GM06990 (cell line): ENCODE measurements at regions not wholly inside any gene's neighbourhood (a gene's known extent, or its start where the extent isn't known, plus 50 kb on each side); places are given as distances from the start of the nearest gene placed in this dataset.

Experiments used
- DNase-seq: peaks from one replicate; pipeline ENCODE4 v3.0.0-alpha.2; 2011; ENCODE audit not compliant: insufficient read length; ENCODE audit errors: extremely low read depth
- H3K27me3 ChIP-seq: replicated peaks from 2 replicates; pipeline ENCODE4 v1.6.0; 2011; ENCODE audit warnings: low read length; ENCODE audit not compliant: control insufficient read depth, insufficient read depth
- H3K36me3 ChIP-seq: 2 replicates; pipeline ENCODE4 v1.5.1; 2011; ENCODE audit warnings: low read length; ENCODE audit not compliant: control insufficient read depth, insufficient read depth
- H3K4me3 ChIP-seq: replicated peaks from 2 replicates; pipeline ENCODE4 v1.5.1; 2011; ENCODE audit warnings: low read depth, mild to moderate bottlenecking, control low read depth, low read length
- CTCF ChIP-seq: IDR thresholded peaks from 2 replicates; pipeline ENCODE4 v1.5.1; 2011; ENCODE audit warnings: low read length, control low read depth, mild to moderate bottlenecking, inconsistent platforms; ENCODE audit not compliant: insufficient read depth, poor library complexity, severe bottlenecking

GRCh38 chr3:73236867-73237266, 175.4 kb downstream of the EBLN2 start:
- no peak overlapping the region for H3K4me3 ChIP-seq
- DNase-seq = no peak
- TF ChIP-seq CTCF = no peak
- no peaks in the 10 kb centered on the region for H3K36me3 ChIP-seq
- peaks cover 1% of the 10 kb centered on the region for H3K27me3 ChIP-seq

GRCh38 chr3:73243740-73244139, 182.3 kb downstream of the EBLN2 start:
- Histone ChIP-seq H3K4me3 (no peak overlapping the region), H3K27me3 (no peaks in the 10 kb centered on the region; the same call in 1 of the 2 replicates), H3K36me3 (no peaks in the 10 kb centered on the region)
- no peak for DNase-seq
- no peak for TF ChIP-seq CTCF

GRCh38 chr3:73245459-73245858, 184.0 kb downstream of the EBLN2 start:
- H3K4me3 ChIP-seq = no peak overlapping the region
- no peak for TF ChIP-seq CTCF
- no peak for DNase-seq
- H3K27me3 ChIP-seq = no peaks in the 10 kb centered on the region; the same call in 1 of the 2 replicates
- no peaks in the 10 kb centered on the region for H3K36me3 ChIP-seq

- no peaks in the 10 kb centered on the region; the same call in 1 of the 2 replicates for H3K27me3 ChIP-seq
- no peak for DNase-seq
- no peaks in the 10 kb centered on the region for H3K36me3 ChIP-seq
- no peak overlapping the region for H3K4me3 ChIP-seq
- TF ChIP-seq CTCF = no peak
These were observed 187.6 kb downstream of the EBLN2 start for GRCh38 chr3:73249047-73249446.

- DNase-seq = no peak
- H3K4me3 ChIP-seq = no peak overlapping the region
- H3K36me3 ChIP-seq = no peaks in the 10 kb centered on the region
- H3K27me3 ChIP-seq = no peaks in the 10 kb centered on the region
- no peak for TF ChIP-seq CTCF
These were observed 192.6 kb downstream of the EBLN2 start for GRCh38 chr3:73254062-73254461.

GRCh38 chr3:73255609-73256029, 194.2 kb downstream of the EBLN2 start:
- TF ChIP-seq CTCF = no peak
- Histone ChIP-seq H3K4me3 (no peak overlapping the region), H3K27me3 (no peaks in the 10 kb centered on the region), H3K36me3 (no peaks in the 10 kb centered on the region)
- DNase-seq = no peak
